Smooth muscle cell (in vitro differentiated cells): ENCODE measurements at regions not wholly inside any gene's neighbourhood (a gene's known extent, or its start where the extent isn't known, plus 50 kb on each side); places are given as distances from the start of the nearest gene placed in this dataset.

Experiments
- DNase-seq: peaks from one replicate; lab custom pipeline; 2025; ENCODE audit not compliant: unreplicated experiment; lab: John Stamatoyannopoulos, UW
- H2AFZ ChIP-seq: fragments of 200-600 bp; sonication (generic); 2 replicates; pipeline ENCODE4 v1.6.0; 2016; ENCODE audit warnings: antibody characterized with exemption, low read depth, mild to moderate bottlenecking
- H3F3A ChIP-seq: fragments of 200-600 bp; sonication (generic); 2 replicates; pipeline ENCODE4 v1.6.0; 2017; ENCODE audit warnings: antibody characterized with exemption, low read depth
- H3K27ac ChIP-seq: fragments of 200-600 bp; sonication (generic); 2 replicates; pipeline ENCODE4 v1.5.1; 2016; ENCODE audit warnings: low read depth, mild to moderate bottlenecking
- H3K27me3 ChIP-seq: fragments of 200-600 bp; sonication (generic); 2 replicates; pipeline ENCODE4 v1.6.1; 2016; ENCODE audit warnings: low read depth, mild to moderate bottlenecking
- H3K36me3 ChIP-seq: fragments of 200-600 bp; sonication (generic); 2 replicates; pipeline ENCODE4 v1.5.1; 2016; ENCODE audit warnings: low read depth
- H3K4me1 ChIP-seq: fragments of 200-600 bp; sonication (generic); 2 replicates; pipeline ENCODE4 v1.5.1; 2016; ENCODE audit warnings: low read depth
- H3K4me2 ChIP-seq: fragments of 200-600 bp; sonication (generic); 2 replicates; pipeline ENCODE4 v1.6.0; 2016; ENCODE audit warnings: mild to moderate bottlenecking
- H3K4me3 ChIP-seq: fragments of 200-600 bp; sonication (generic); 2 replicates; pipeline ENCODE4 v1.5.1; 2016; ENCODE audit warnings: mild to moderate bottlenecking
- H3K79me2 ChIP-seq: fragments of 200-600 bp; sonication (generic); 2 replicates; pipeline ENCODE4 v1.6.0; 2016; ENCODE audit warnings: low read depth, mild to moderate bottlenecking
- H3K9ac ChIP-seq: fragments of 200-600 bp; sonication (generic); 2 replicates; pipeline ENCODE4 v1.6.0; 2016; ENCODE audit warnings: low read depth
- H3K9me3 ChIP-seq: fragments of 200-600 bp; sonication (generic); replicated peaks from 2 replicates; pipeline ENCODE4 v1.5.1; 2016; ENCODE audit warnings: low read depth
- H4K20me1 ChIP-seq: fragments of 200-600 bp; sonication (generic); 2 replicates; pipeline ENCODE4 v1.6.0; 2016; ENCODE audit warnings: low read depth
- WGBS: methylation state at CpG from one replicate; pipeline ENCODE4 v1.1.7; 2016; ENCODE audit warnings: low lambda C conversion rate; 5-methylcytosine and 5-hydroxymethylcytosine counted together
- TF ChIP-seq, protein P1 (sequence below): fragments of 200-600 bp; sonication (generic); IDR thresholded peaks from 2 replicates; pipeline ENCODE4 v1.5.1; 2017; ENCODE audit warnings: borderline replicate concordance, mild to moderate bottlenecking, antibody characterized with exemption; ENCODE audit not compliant: insufficient read depth, poor library complexity, severe bottlenecking

DNA sequence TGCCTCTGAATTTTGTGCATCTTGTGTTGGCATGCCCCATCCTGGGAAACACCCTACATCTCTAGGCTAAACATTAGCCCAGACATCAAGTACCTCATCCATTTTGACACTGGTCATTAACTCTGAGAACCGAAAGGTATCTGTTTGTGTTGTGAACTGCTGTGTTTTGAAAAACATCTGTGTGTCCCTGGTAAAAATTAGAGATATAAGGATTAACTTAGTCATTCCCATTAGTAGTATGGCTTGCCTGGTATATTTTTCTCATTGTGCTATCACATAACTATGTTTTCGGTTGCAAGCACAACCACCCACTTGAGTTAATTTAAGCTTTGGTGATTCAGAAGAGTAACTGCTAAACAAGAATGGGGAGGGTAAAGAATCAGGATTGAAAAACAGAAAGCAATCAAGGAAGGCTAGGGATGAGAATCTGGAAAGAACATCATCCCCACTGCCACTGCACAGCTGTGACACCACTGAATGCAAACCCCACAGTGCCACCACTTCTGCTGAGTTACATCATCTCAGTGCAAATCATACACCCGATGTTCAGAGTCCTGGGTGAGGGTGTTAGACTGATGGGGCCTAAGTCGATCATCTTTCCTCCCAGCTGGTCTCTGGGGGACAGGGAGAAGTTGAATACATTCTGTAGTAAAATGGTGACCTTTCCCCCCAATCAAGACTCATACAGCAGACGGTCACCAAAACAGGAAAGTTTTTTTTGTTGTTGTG, 234.0 kb downstream of the EPHA4 start:
- H3F3A ChIP-seq: no peaks in the 10 kb centered on the region
- peaks cover 12% of the 10 kb centered on the region for H3K27me3 ChIP-seq
- no peaks in the 10 kb centered on the region for H3K4me1 ChIP-seq
- H3K36me3 ChIP-seq: no peaks in the 10 kb centered on the region
- WGBS: 78% methylated on average over 5 of the region's 5 CpGs
- TF ChIP-seq, protein P1, sequence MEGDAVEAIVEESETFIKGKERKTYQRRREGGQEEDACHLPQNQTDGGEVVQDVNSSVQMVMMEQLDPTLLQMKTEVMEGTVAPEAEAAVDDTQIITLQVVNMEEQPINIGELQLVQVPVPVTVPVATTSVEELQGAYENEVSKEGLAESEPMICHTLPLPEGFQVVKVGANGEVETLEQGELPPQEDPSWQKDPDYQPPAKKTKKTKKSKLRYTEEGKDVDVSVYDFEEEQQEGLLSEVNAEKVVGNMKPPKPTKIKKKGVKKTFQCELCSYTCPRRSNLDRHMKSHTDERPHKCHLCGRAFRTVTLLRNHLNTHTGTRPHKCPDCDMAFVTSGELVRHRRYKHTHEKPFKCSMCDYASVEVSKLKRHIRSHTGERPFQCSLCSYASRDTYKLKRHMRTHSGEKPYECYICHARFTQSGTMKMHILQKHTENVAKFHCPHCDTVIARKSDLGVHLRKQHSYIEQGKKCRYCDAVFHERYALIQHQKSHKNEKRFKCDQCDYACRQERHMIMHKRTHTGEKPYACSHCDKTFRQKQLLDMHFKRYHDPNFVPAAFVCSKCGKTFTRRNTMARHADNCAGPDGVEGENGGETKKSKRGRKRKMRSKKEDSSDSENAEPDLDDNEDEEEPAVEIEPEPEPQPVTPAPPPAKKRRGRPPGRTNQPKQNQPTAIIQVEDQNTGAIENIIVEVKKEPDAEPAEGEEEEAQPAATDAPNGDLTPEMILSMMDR: no peak
- no peaks in the 10 kb centered on the region for H3K9me3 ChIP-seq
- no peak overlapping the region for H3K4me3 ChIP-seq
- no peak overlapping the region for H3K9ac ChIP-seq
- no peaks in the 10 kb centered on the region for H4K20me1 ChIP-seq
- no peak for DNase-seq
- H3K27ac ChIP-seq: no peak overlapping the region
- H3K4me2 ChIP-seq: no peak overlapping the region
- no peaks in the 10 kb centered on the region for H3K79me2 ChIP-seq
- H2AFZ ChIP-seq: no peak overlapping the region

DNA sequence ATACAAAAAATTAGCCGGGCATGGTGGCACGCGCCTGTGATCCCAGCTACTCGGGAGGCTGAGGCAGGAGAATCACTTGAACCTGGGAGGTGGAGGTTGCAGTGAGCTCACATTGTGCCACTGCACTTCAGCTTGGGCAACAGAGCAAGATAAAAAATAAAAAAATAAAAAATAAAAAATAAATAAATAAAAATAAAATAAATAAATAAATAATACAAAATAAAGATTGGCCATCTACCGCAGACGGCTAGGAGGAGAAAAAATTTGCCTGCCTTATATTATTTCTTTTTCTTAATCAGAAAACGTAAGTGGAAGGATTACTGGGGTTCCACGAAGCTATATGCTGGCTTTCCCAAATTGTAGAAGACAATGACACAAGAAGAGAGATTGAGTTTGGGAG, 229.7 kb downstream of the EPHA4 start:
- no peaks in the 10 kb centered on the region for H3F3A ChIP-seq
- H3K9me3 ChIP-seq: no peaks in the 10 kb centered on the region
- no peak overlapping the region for H3K27ac ChIP-seq
- H3K4me2 ChIP-seq: no peak overlapping the region
- no peaks in the 10 kb centered on the region for H3K36me3 ChIP-seq
- H3K9ac ChIP-seq: no peak overlapping the region
- no peak for DNase-seq
- no peaks in the 10 kb centered on the region for H4K20me1 ChIP-seq
- H2AFZ ChIP-seq: no peak overlapping the region
- TF ChIP-seq, protein P1: no peak
- H3K27me3 ChIP-seq: peaks cover 10% of the 10 kb centered on the region
- no peaks in the 10 kb centered on the region for H3K79me2 ChIP-seq
- no peaks in the 10 kb centered on the region for H3K4me1 ChIP-seq
- 85% methylated on average over 8 of the region's 8 CpGs for WGBS
- no peak overlapping the region for H3K4me3 ChIP-seq

DNA sequence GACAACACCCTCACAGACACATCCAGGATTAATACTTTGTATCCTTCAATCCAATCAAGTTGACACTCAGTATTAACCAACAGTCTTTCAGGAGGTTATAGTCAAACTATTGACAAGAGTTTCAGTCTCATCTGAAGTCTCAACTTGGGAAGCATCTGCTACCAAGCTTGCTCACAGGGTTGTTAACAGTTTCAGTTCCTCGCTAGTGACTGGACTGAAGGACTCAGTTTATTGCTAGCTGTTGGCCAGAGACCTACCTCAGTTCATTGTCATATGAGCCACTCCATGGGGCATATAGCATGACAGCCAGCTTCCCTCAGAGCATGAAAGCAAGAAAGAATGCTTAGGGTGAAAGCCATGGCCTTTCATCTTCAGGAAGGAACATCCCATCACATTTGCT, 228.6 kb downstream of the EPHA4 start:
- Histone ChIP-seq H3K36me3 (no peaks in the 10 kb centered on the region), H3K4me2 (no peak overlapping the region), H3K27ac (no peak overlapping the region), H2AFZ (no peak overlapping the region), H3K4me1 (no peaks in the 10 kb centered on the region), H3K79me2 (no peaks in the 10 kb centered on the region), H3K27me3 (peaks cover 10% of the 10 kb centered on the region), H3K9ac (no peak overlapping the region), H3K4me3 (no peak overlapping the region), H3K9me3 (no peaks in the 10 kb centered on the region), H4K20me1 (no peaks in the 10 kb centered on the region), H3F3A (no peaks in the 10 kb centered on the region)
- WGBS: 100% methylated on average over 1 of the region's 1 CpG
- no peak for DNase-seq
- TF ChIP-seq, protein P1: no peak

DNA sequence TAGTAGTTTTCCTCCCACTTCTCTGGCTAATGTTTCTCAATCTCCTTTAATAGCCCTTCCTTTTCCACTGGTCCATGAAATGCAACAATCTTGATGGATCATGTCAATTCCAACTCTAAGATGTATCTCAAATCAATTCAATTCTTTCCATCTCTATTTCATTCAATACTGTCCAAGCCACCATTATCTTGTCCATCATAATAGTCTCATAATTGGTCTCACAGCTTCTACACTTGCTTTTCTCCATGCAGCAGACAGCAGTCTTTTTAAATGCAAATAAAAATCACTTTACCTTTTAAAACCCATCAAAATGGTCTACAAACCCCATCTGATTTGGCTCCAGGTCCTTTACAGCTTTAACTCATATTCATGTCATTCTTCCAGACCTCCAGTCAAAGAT, 226.6 kb downstream of the EPHA4 start:
- no peaks in the 10 kb centered on the region for H4K20me1 ChIP-seq
- peaks cover 10% of the 10 kb centered on the region for H3K27me3 ChIP-seq
- no peak overlapping the region for H3K4me2 ChIP-seq
- H2AFZ ChIP-seq: no peak overlapping the region
- H3F3A ChIP-seq: no peaks in the 10 kb centered on the region
- no peak overlapping the region for H3K27ac ChIP-seq
- no peak overlapping the region for H3K9ac ChIP-seq
- TF ChIP-seq, protein P1: no peak
- H3K4me1 ChIP-seq: no peaks in the 10 kb centered on the region
- H3K36me3 ChIP-seq: no peaks in the 10 kb centered on the region
- no peaks in the 10 kb centered on the region for H3K9me3 ChIP-seq
- H3K79me2 ChIP-seq: no peaks in the 10 kb centered on the region
- no peak overlapping the region for H3K4me3 ChIP-seq
- no peak for DNase-seq
